ENCODE measurements at regions not wholly inside any gene's neighbourhood (a gene's known extent, or its start where the extent isn't known, plus 50 kb on each side); places are given as distances from the start of the nearest gene placed in this dataset.

DNA sequence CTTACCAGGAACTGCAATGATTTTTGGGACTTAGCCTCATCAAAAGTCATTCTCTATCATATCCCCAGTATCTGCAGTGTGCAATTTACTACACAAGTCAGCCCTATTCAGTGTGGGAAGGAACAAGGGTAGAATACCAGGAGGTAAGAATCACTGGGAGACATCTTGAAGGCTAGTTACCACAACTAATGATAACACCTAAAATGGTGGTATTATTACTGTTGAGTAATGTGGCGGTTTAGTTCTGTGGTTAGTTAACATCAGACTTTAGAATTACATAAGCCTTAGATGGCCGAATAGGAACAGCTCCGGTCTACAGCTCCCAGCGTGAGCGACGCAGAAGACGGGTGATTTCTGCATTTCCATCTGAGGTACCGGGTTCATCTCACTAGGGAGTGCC is 567.9 kb upstream of the CDH11 start:
- H3K4me1 ChIP-seq (ENCODE audit: control insufficient read depth in 2 of 2, insufficient read depth in 2 of 2, low read length in 2 of 2), result no peaks in the 10 kb centered on the region
- intact Hi-C loops (cut with micrococcal nuclease), result no loop called here
- no peaks in the 10 kb centered on the region for H3K36me3 ChIP-seq (replicated peaks in 1 of 2; ENCODE audit: control extremely low read depth in 1 of 2, control insufficient read depth in 1 of 2, extremely low read depth in 1 of 2, insufficient read depth in 2 of 2, low read length in 1 of 2)
- WGBS (ENCODE audit: insufficient coverage), result 100% methylated on average over 5 of the region's 8 CpGs
- H4K20me1 ChIP-seq (ENCODE audit: control insufficient read depth, insufficient read depth, low read length, poor library complexity, severe bottlenecking), result no peaks in the 10 kb centered on the region
- ChIA-PET CTCF (no interaction called here), POLR2A (no interaction called here)
- H3K4me1 Mint-ChIP-seq, result no peaks in the 10 kb centered on the region
- no peaks in the 10 kb centered on the region for H3K27me3 Mint-ChIP-seq
- no peak for ATAC-seq (ENCODE audit: low read depth)
- no peak for DNase-seq
- H3K4me2 ChIP-seq (replicated peaks; ENCODE audit: low read depth, low read length, poor library complexity, severe bottlenecking), result no peak overlapping the region
- no peak for TF ChIP-seq EZH2 (IDR thresholded peaks at IDR 0.05; ENCODE audit: borderline replicate concordance, insufficient read depth, low read depth, low read length, poor library complexity, severe bottlenecking)
- no peak for TF ChIP-seq CTCF (IDR thresholded peaks at IDR 0.05)
- H3K9me3 Mint-ChIP-seq (ENCODE audit: insufficient read depth), result peaks cover 3% of the 10 kb centered on the region
- no peak overlapping the region for H3K4me3 ChIP-seq (ENCODE audit: control extremely low read depth in 1 of 5, extremely low read depth in 1 of 5, insufficient read depth in 1 of 5, low read depth in 2 of 5, low read length in 4 of 5)
- no peaks in the 10 kb centered on the region for H3K79me2 ChIP-seq (ENCODE audit: control insufficient read depth, insufficient read depth, low read length)
- peaks cover 0 to 5% (median 0%) of the 10 kb centered on the region in 4 experiments for H3K27me3 ChIP-seq (replicated peaks in 1 of 4; ENCODE audit: control extremely low read depth in 1 of 4, control insufficient read depth in 3 of 4, insufficient read depth in 4 of 4, low read length in 3 of 4)
- H3K27ac ChIP-seq (ENCODE audit: low read length in 2 of 2), result no peak overlapping the region
- H3K4me3 Mint-ChIP-seq, result no peak overlapping the region
- H3K9me3 ChIP-seq (ENCODE audit: control extremely low read depth in 1 of 3, control insufficient read depth in 2 of 3, insufficient read depth in 1 of 3, low read length in 2 of 3), result no peaks in the 10 kb centered on the region
- H3K27ac Mint-ChIP-seq, result no peak overlapping the region
- no peak overlapping the region for H2AFZ ChIP-seq (ENCODE audit: insufficient read depth, low read depth, low read length, poor library complexity, severe bottlenecking)
- H3K9ac ChIP-seq (ENCODE audit: low read length), result no peak overlapping the region

- Histone ChIP-seq H3K27ac (ENCODE audit: low read length in 2 of 2) (no peak overlapping the region), H3K4me3 (ENCODE audit: control extremely low read depth in 1 of 5, extremely low read depth in 1 of 5, insufficient read depth in 1 of 5, low read depth in 2 of 5, low read length in 4 of 5) (no peak overlapping the region), H3K27me3 (replicated peaks in 1 of 4; ENCODE audit: control extremely low read depth in 1 of 4, control insufficient read depth in 3 of 4, insufficient read depth in 4 of 4, low read length in 3 of 4) (peaks cover 0 to 5% (median 0%) of the 10 kb centered on the region in 4 experiments), H3K79me2 (ENCODE audit: control insufficient read depth, insufficient read depth, low read length) (no peaks in the 10 kb centered on the region), H3K4me1 (ENCODE audit: control insufficient read depth in 2 of 2, insufficient read depth in 2 of 2, low read length in 2 of 2) (no peaks in the 10 kb centered on the region), H3K9me3 (ENCODE audit: control extremely low read depth in 1 of 3, control insufficient read depth in 2 of 3, insufficient read depth in 1 of 3, low read length in 2 of 3) (peaks cover 0 to 4% (median 0%) of the 10 kb centered on the region in 3 donors), H3K36me3 (replicated peaks in 1 of 2; ENCODE audit: control extremely low read depth in 1 of 2, control insufficient read depth in 1 of 2, extremely low read depth in 1 of 2, insufficient read depth in 2 of 2, low read length in 1 of 2) (no peaks in the 10 kb centered on the region), H2AFZ (ENCODE audit: insufficient read depth, low read depth, low read length, poor library complexity, severe bottlenecking) (no peak overlapping the region), H4K20me1 (ENCODE audit: control insufficient read depth, insufficient read depth, low read length, poor library complexity, severe bottlenecking) (no peaks in the 10 kb centered on the region), H3K4me2 (replicated peaks; ENCODE audit: low read depth, low read length, poor library complexity, severe bottlenecking) (no peak overlapping the region), H3K9ac (ENCODE audit: low read length) (no peak overlapping the region)
- Mint-ChIP-seq H3K9me3 (ENCODE audit: insufficient read depth) (peaks cover 3% of the 10 kb centered on the region), H3K4me3 (no peak overlapping the region), H3K27me3 (no peaks in the 10 kb centered on the region), H3K4me1 (no peaks in the 10 kb centered on the region), H3K27ac (no peak overlapping the region)
- WGBS (ENCODE audit: insufficient coverage), result 100% methylated on average over 1 of the region's 1 CpG
- DNase-seq (no peak), ATAC-seq (ENCODE audit: low read depth) (no peak)
- intact Hi-C loops (cut with micrococcal nuclease), result no loop called here
- ChIA-PET CTCF (no interaction called here), POLR2A (no interaction called here)
- TF ChIP-seq EZH2 (IDR thresholded peaks at IDR 0.05; ENCODE audit: borderline replicate concordance, insufficient read depth, low read depth, low read length, poor library complexity, severe bottlenecking) (no peak), CTCF (IDR thresholded peaks at IDR 0.05) (no peak)
Observed at GRCh38 chr16:65688301-65688700, 566.4 kb upstream of the CDH11 start.
